BJ (cell line): ENCODE measurements at regions not wholly inside any gene's neighbourhood (a gene's known extent, or its start where the extent isn't known, plus 50 kb on each side); places are given as distances from the start of the nearest gene placed in this dataset.

Source experiments
- CTCF ChIA-PET: fragments of 350-600 bp; formaldehyde crosslinking; extraction: SDS; loops from one replicate; lab custom pipeline; 2021; ENCODE audit warnings: antibody characterized with exemption, inconsistent platforms; lab: Yijun Ruan, JAX
- POLR2A ChIA-PET: fragments of 300-600 bp; sonication (Branson Sonifier 250); formaldehyde crosslinking; extraction: SDS; loops from one replicate; lab custom pipeline; 2021; ENCODE audit warnings: antibody characterized with exemption; lab: Charles Lee
- DNase-seq: peaks from one replicate; pipeline ENCODE4 v3.0.0-alpha.2; 2011; ENCODE audit warnings: low read depth
- H3K27me3 ChIP-seq: 2 replicates; pipeline ENCODE4 v1.6.0; 2011; ENCODE audit warnings: low read length; ENCODE audit not compliant: control insufficient read depth, insufficient read depth
- H3K36me3 ChIP-seq: 2 replicates; pipeline ENCODE4 v1.5.1; 2011; ENCODE audit warnings: low read length; ENCODE audit not compliant: control insufficient read depth, insufficient read depth
- H3K4me3 ChIP-seq: 2 replicates; pipeline ENCODE4 v1.5.1; 2011; ENCODE audit warnings: low read depth, mild to moderate bottlenecking, control low read depth, low read length
- CTCF ChIP-seq: IDR thresholded peaks from 2 replicates; pipeline ENCODE4 v1.5.1; 2011; ENCODE audit warnings: low read depth, mild to moderate bottlenecking, control low read depth, inconsistent platforms, low read length, moderate library complexity; ENCODE audit not compliant: insufficient read depth

- no peak for TF ChIP-seq CTCF
- ChIA-PET POLR2A (no interaction called here), CTCF (no interaction called here)
- Histone ChIP-seq H3K27me3 (no peaks in the 10 kb centered on the region), H3K4me3 (no peak overlapping the region), H3K36me3 (no peaks in the 10 kb centered on the region)
- no peak for DNase-seq
Measured at GRCh38 chr4:180940680-180941079, 1302.5 kb upstream of the TENM3 start.

GRCh38 chr4:180942367-180942916 is 1300.8 kb upstream of the TENM3 start:
- ChIA-PET CTCF (no interaction called here), POLR2A (no interaction called here)
- no peak overlapping the region for H3K4me3 ChIP-seq

GRCh38 chr4:180946188-180946587 is 1297.0 kb upstream of the TENM3 start:
- ChIA-PET POLR2A (no interaction called here), CTCF (no interaction called here)
- no peak for TF ChIP-seq CTCF

More at GRCh38 chr4:180942367-180942916, 1300.8 kb upstream of the TENM3 start:
- TF ChIP-seq CTCF, result no peak
- Histone ChIP-seq H3K36me3 (no peaks in the 10 kb centered on the region), H3K27me3 (no peaks in the 10 kb centered on the region)
- no peak for DNase-seq

GRCh38 chr4:180947425-180947824 is 1295.8 kb upstream of the TENM3 start:
- Histone ChIP-seq H3K4me3 (no peak overlapping the region), H3K27me3 (no peaks in the 10 kb centered on the region), H3K36me3 (no peaks in the 10 kb centered on the region)
- TF ChIP-seq CTCF, result peak; percentile 32; the same call in 1 of the 2 replicates
- ChIA-PET CTCF (interaction anchor here (1.1 kb wide), 1 partner anchor 120 kb away, joined by 4 read pairs; no protein-coding TSS in a partner anchor), POLR2A (no interaction called here)
- DNase-seq, result no peak

More at GRCh38 chr4:180946188-180946587, 1297.0 kb upstream of the TENM3 start:
- no peak for DNase-seq
- Histone ChIP-seq H3K27me3 (no peaks in the 10 kb centered on the region), H3K36me3 (no peaks in the 10 kb centered on the region), H3K4me3 (no peak overlapping the region)

- ChIA-PET CTCF (interaction anchor here (1.7 kb wide), 1 partner anchor 41 kb away, joined by 5 read pairs; no protein-coding TSS in a partner anchor), POLR2A (no interaction called here)
- no peak for DNase-seq
- no peak overlapping the region for H3K4me3 ChIP-seq
- H3K36me3 ChIP-seq, result no peaks in the 10 kb centered on the region
- TF ChIP-seq CTCF, result no peak
- no peaks in the 10 kb centered on the region for H3K27me3 ChIP-seq
Measured at GRCh38 chr4:180949424-180950213, 1293.6 kb upstream of the TENM3 start.
